Neuronal stem cell (in vitro differentiated cells): ENCODE measurements at regions not wholly inside any gene's neighbourhood (a gene's known extent, or its start where the extent isn't known, plus 50 kb on each side); places are given as distances from the start of the nearest gene placed in this dataset.

Experiments used
- DNase-seq: peaks from one replicate; pipeline ENCODE4 v3.0.0-alpha.2; 2013; ENCODE audit warnings: low spot score
- H2AFZ ChIP-seq: one replicate; pipeline ENCODE4 v1.6.1; 2013; ENCODE audit warnings: mild to moderate bottlenecking, low read length, inconsistent platforms
- H2AK5ac ChIP-seq: 2 replicates; pipeline ENCODE4 v1.6.1; 2013; ENCODE audit warnings: low read depth, mild to moderate bottlenecking, inconsistent platforms, low read length, moderate library complexity, mixed read lengths
- H2BK120ac ChIP-seq: 2 replicates; pipeline ENCODE4 v1.6.1; 2013; ENCODE audit warnings: low read depth, mild to moderate bottlenecking, inconsistent platforms, low read length, moderate library complexity, mixed read lengths
- H2BK12ac ChIP-seq: one replicate; pipeline ENCODE4 v1.6.1; 2013; ENCODE audit warnings: low read length, inconsistent platforms
- H2BK15ac ChIP-seq: 2 replicates; pipeline ENCODE4 v1.6.1; 2013; ENCODE audit warnings: mild to moderate bottlenecking, low read length, inconsistent platforms, mixed read lengths
- H2BK5ac ChIP-seq: one replicate; pipeline ENCODE4 v1.6.1; 2013; ENCODE audit warnings: inconsistent platforms, mild to moderate bottlenecking, low read length, moderate library complexity
- H3K14ac ChIP-seq: one replicate; pipeline ENCODE4 v1.6.1; 2013; ENCODE audit warnings: low read length, inconsistent platforms
- H3K18ac ChIP-seq: 2 replicates; pipeline ENCODE4 v1.6.1; 2013; ENCODE audit warnings: low read length, inconsistent platforms
- H3K23ac ChIP-seq: 2 replicates; pipeline ENCODE4 v1.6.1; 2013; ENCODE audit warnings: low read depth, mild to moderate bottlenecking, mixed read lengths, low read length, inconsistent platforms; ENCODE audit not compliant: poor library complexity
- H3K27ac ChIP-seq: replicated peaks from 3 replicates; pipeline ENCODE4 v1.5.1; 2013; ENCODE audit warnings: low read length, inconsistent platforms
- H3K27me3 ChIP-seq, 3 experiments: 2 replicates each; pipeline ENCODE4 v1.6.1; 2013; ENCODE audit warnings: low read length in 3 of 3, mild to moderate bottlenecking in 2 of 3, inconsistent platforms in 1 of 3, low read depth in 1 of 3, mixed read lengths in 1 of 3, moderate library complexity in 1 of 3; ENCODE audit not compliant: control insufficient read depth in 3 of 3, insufficient read depth in 3 of 3
- H3K36me3 ChIP-seq, 2 donors: replicated peaks in 1 of 2; 2 replicates each; pipeline ENCODE4 v1.6.1; 2013; ENCODE audit warnings: low read length in 2 of 2; ENCODE audit not compliant: control insufficient read depth in 2 of 2, insufficient read depth in 2 of 2
- H3K4ac ChIP-seq: 2 replicates; pipeline ENCODE4 v1.6.1; 2013; ENCODE audit warnings: inconsistent platforms, mild to moderate bottlenecking, low read length, moderate library complexity
- H3K4me1 ChIP-seq, 2 donors: 1 replicate in 1 of 2; 2 replicates in 1 of 2; pipeline ENCODE4 v1.6.1; 2013; ENCODE audit warnings: low read length in 2 of 2, low read depth in 1 of 2; ENCODE audit not compliant: control insufficient read depth in 2 of 2, insufficient read depth in 1 of 2
- H3K4me2 ChIP-seq: one replicate; pipeline ENCODE4 v1.6.1; 2013; ENCODE audit warnings: mild to moderate bottlenecking, low read length, inconsistent platforms; ENCODE audit not compliant: insufficient read depth, poor library complexity, severe bottlenecking
- H3K4me3 ChIP-seq, 2 donors: 2 replicates each; pipeline ENCODE4 v1.5.1; 2013; ENCODE audit warnings: low read length in 2 of 2, mild to moderate bottlenecking in 2 of 2, inconsistent platforms in 1 of 2, moderate library complexity in 1 of 2
- H3K79me1 ChIP-seq: one replicate; pipeline ENCODE4 v1.6.1; 2013; ENCODE audit warnings: low read depth, mild to moderate bottlenecking, inconsistent platforms, low read length, moderate library complexity
- H3K9ac ChIP-seq: one replicate; pipeline ENCODE4 v1.6.1; 2013; ENCODE audit warnings: mild to moderate bottlenecking, low read depth, low read length, inconsistent platforms; ENCODE audit not compliant: poor library complexity
- H3K9me3 ChIP-seq, 2 donors: replicated peaks in 1 of 2; 2 replicates each; pipeline versions ENCODE3 to v1.6.1; 2013; ENCODE audit warnings: low read length in 2 of 2, mild to moderate bottlenecking in 2 of 2, inconsistent platforms in 1 of 2, low read depth in 1 of 2, mixed read lengths in 1 of 2, moderate library complexity in 1 of 2; ENCODE audit not compliant: control insufficient read depth in 2 of 2, insufficient read depth in 1 of 2
- H4K8ac ChIP-seq: one replicate; pipeline ENCODE4 v1.6.1; 2013; ENCODE audit warnings: low read depth, mild to moderate bottlenecking, inconsistent platforms, low read length, moderate library complexity
- H4K91ac ChIP-seq: one replicate; pipeline ENCODE4 v1.6.1; 2013; ENCODE audit warnings: low read length, low read depth, mild to moderate bottlenecking, inconsistent platforms; ENCODE audit not compliant: poor library complexity
- WGBS, 2 donors: extraction: QIAGEN DNeasy Blood & Tissue Kit; methylation state at CpG; one replicate each; pipeline ENCODE4 v1.1.7; 2013; ENCODE audit warnings: missing lambda C conversion rate in 2 of 2, mixed read lengths in 1 of 2; ENCODE audit not compliant: insufficient read length in 2 of 2, insufficient replicate concordance in 1 of 2; ENCODE audit errors: extremely low coverage in 2 of 2; 5-methylcytosine and 5-hydroxymethylcytosine counted together

GRCh38 chr13:76461999-76462398, 424.2 kb downstream of the KCTD12 start:
- Histone ChIP-seq H4K8ac (no peak overlapping the region), H2BK12ac (no peak overlapping the region), H3K27me3 (no peaks in the 10 kb centered on the region), H4K91ac (no peak overlapping the region), H3K4me1 (no peaks in the 10 kb centered on the region), H2BK120ac (no peak overlapping the region), H2AK5ac (no peak overlapping the region), H3K9ac (no peak overlapping the region), H3K14ac (no peak overlapping the region), H3K79me1 (no peaks in the 10 kb centered on the region), H3K4me2 (no peak overlapping the region), H3K4me3 (no peak overlapping the region), H3K23ac (no peak overlapping the region), H3K9me3 (no peaks in the 10 kb centered on the region), H3K36me3 (no peaks in the 10 kb centered on the region), H3K4ac (no peak overlapping the region), H3K27ac (no peak overlapping the region), H3K18ac (no peak overlapping the region), H2BK15ac (no peak overlapping the region), H2BK5ac (no peak overlapping the region), H2AFZ (no peak overlapping the region)
- DNase-seq: no peak
- WGBS, 2 donors: no CpG with 5 or more reads among the region's 4 CpGs

GRCh38 chr13:76461484-76461883, 424.7 kb downstream of the KCTD12 start:
- no peak overlapping the region for H4K91ac ChIP-seq
- no peak overlapping the region for H3K18ac ChIP-seq
- H3K27me3 ChIP-seq: no peaks in the 10 kb centered on the region
- H3K9ac ChIP-seq: no peak overlapping the region
- H2BK15ac ChIP-seq: no peak overlapping the region
- no peak overlapping the region for H3K14ac ChIP-seq
- H3K9me3 ChIP-seq: no peaks in the 10 kb centered on the region
- H3K27ac ChIP-seq: no peak overlapping the region
- no peak for DNase-seq
- H2AK5ac ChIP-seq: no peak overlapping the region
- no peak overlapping the region for H3K4me2 ChIP-seq
- H3K23ac ChIP-seq: no peak overlapping the region
- H3K4me3 ChIP-seq: no peak overlapping the region
- no peak overlapping the region for H2AFZ ChIP-seq
- no CpG with 5 or more reads among the region's 1 CpG for WGBS, 2 donors
- no peaks in the 10 kb centered on the region for H3K4me1 ChIP-seq
- no peak overlapping the region for H2BK12ac ChIP-seq
- no peak overlapping the region for H4K8ac ChIP-seq
- no peaks in the 10 kb centered on the region for H3K36me3 ChIP-seq
- no peak overlapping the region for H2BK5ac ChIP-seq
- H2BK120ac ChIP-seq: no peak overlapping the region
- H3K4ac ChIP-seq: no peak overlapping the region
- H3K79me1 ChIP-seq: no peaks in the 10 kb centered on the region

- DNase-seq: no peak
- Histone ChIP-seq H3K4ac (no peak overlapping the region), H3K23ac (no peak overlapping the region), H3K36me3 (no peaks in the 10 kb centered on the region), H2AFZ (no peak overlapping the region), H4K8ac (no peak overlapping the region), H3K4me2 (no peak overlapping the region), H3K4me1 (peaks cover 0 to 5% of the 10 kb centered on the region in 2 donors), H3K9ac (no peak overlapping the region), H4K91ac (no peak overlapping the region), H2BK12ac (no peak overlapping the region), H3K4me3 (no peak overlapping the region), H3K9me3 (no peaks in the 10 kb centered on the region), H2BK5ac (no peak overlapping the region), H3K14ac (no peak overlapping the region), H3K27me3 (no peaks in the 10 kb centered on the region), H2BK15ac (no peak overlapping the region), H3K18ac (no peak overlapping the region), H2BK120ac (no peak overlapping the region), H2AK5ac (no peak overlapping the region), H3K79me1 (no peaks in the 10 kb centered on the region), H3K27ac (no peak overlapping the region)
- no CpG with 5 or more reads among the region's 4 CpGs for WGBS, 2 donors
These were observed 426.3 kb downstream of the KCTD12 start for GRCh38 chr13:76459863-76460262.

- no peaks in the 10 kb centered on the region for H3K36me3 ChIP-seq
- H3K4me1 ChIP-seq: peaks cover 0 to 5% of the 10 kb centered on the region in 2 donors
- H2BK15ac ChIP-seq: no peak overlapping the region
- no peaks in the 10 kb centered on the region for H3K27me3 ChIP-seq
- no peak overlapping the region for H3K4me3 ChIP-seq
- no peak overlapping the region for H2AFZ ChIP-seq
- no peak overlapping the region for H2AK5ac ChIP-seq
- no peak overlapping the region for H3K14ac ChIP-seq
- H3K9me3 ChIP-seq: no peaks in the 10 kb centered on the region
- DNase-seq: no peak
- no peak overlapping the region for H3K18ac ChIP-seq
- H3K9ac ChIP-seq: no peak overlapping the region
- no peak overlapping the region for H2BK5ac ChIP-seq
- H2BK120ac ChIP-seq: no peak overlapping the region
- no peaks in the 10 kb centered on the region for H3K79me1 ChIP-seq
- H4K91ac ChIP-seq: no peak overlapping the region
- H3K4ac ChIP-seq: no peak overlapping the region
- H3K4me2 ChIP-seq: no peak overlapping the region
- H3K27ac ChIP-seq: no peak overlapping the region
- no peak overlapping the region for H4K8ac ChIP-seq
- WGBS, 2 donors: no CpG with 5 or more reads among the region's 1 CpG
- H3K23ac ChIP-seq: no peak overlapping the region
- H2BK12ac ChIP-seq: no peak overlapping the region
These were observed 430.2 kb downstream of the KCTD12 start for GRCh38 chr13:76455960-76456359.
